ENCODE measurements at regions not wholly inside any gene's neighbourhood (a gene's known extent, or its start where the extent isn't known, plus 50 kb on each side); places are given as distances from the start of the nearest gene placed in this dataset.

DNA sequence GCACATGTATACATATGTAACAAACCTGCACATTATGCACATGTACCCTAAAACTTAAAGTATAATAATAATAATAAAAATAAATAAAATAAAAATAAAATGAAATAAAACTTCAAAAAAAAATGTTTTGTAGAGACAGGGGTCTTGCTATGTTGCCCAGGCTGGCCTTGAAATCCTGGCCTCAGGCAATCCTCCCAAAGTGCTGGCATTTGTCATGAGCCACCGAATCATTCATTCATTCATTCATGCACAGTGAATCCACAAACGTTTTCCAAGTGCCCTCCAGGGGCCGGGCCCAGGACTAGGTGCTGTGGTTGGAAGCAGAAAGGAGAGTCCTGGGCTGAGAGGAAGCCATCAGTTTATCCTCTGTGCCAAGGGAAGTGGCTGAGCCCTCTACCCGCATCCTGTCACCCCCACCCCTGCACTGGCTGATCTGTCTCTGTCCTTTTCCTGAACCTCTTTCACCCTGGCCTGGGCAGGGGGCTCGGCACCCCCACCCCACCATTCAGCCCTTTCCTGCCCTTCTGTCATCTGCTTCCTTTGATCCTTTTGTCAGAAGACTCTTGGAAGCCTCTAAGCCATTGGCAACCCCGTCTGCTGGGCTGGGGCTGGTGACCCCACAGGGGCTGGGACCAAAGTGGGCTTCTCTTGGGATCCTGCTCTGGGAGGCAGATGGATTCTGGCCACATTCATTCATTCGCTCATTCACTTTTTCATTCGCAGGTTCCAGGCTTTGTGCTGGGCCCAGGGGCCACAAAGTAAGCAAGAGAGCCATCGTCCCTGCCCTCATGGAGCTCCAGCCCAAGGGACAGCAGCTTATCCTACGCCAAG lies 84.3 kb downstream of the IGLL1 start:
- TF ChIP-seq CBX3 (IDR thresholded peaks at IDR 0.05; ENCODE audit: low read depth) (no peak), POLR2A (IDR thresholded peaks at IDR 0.05; ENCODE audit: borderline replicate concordance, extremely low read depth, insufficient read depth, insufficient read length) (no peak)
